ENCODE measurements at regions not wholly inside any gene's neighbourhood (a gene's known extent, or its start where the extent isn't known, plus 50 kb on each side); places are given as distances from the start of the nearest gene placed in this dataset.

DNA sequence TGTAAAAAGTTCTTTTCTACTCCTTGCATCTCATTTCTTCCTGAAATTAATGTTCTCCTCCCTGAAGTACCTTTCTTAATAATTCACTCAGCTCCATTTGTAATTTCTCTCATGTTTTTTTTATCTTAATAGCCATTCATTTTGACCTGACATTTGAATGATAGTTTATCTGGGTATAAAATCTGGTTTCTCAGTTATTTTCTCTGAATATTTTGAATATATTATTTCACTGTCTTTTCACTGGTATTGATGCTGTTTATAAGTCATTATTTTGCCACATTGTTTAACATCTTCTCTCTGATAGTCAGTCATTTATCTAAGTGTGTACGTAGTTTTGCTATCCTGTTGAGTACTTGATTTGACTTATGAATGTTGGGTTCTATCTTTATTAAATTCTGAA, 68.8 kb upstream of the ARHGAP18 start:
- no peak for DNase-seq

DNA sequence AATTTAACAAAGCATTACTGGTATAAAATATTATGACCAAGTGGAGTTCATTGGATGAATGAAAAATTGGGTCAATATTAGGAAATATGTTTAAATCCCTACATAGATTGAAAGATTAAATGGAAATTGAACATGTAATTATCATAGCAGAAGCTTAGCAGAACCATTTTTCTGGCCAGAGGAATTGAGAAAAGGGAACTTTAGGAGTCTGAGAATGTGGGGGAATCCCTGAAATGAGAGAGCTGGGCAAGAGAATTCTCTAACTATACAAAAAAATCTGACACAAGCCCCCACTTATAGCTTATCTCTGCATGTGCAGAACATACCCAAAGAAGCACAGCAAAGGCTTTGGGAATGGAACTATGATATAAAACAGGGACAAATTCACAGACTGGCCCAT, 67.4 kb upstream of the ARHGAP18 start:
- no peak for DNase-seq

DNA sequence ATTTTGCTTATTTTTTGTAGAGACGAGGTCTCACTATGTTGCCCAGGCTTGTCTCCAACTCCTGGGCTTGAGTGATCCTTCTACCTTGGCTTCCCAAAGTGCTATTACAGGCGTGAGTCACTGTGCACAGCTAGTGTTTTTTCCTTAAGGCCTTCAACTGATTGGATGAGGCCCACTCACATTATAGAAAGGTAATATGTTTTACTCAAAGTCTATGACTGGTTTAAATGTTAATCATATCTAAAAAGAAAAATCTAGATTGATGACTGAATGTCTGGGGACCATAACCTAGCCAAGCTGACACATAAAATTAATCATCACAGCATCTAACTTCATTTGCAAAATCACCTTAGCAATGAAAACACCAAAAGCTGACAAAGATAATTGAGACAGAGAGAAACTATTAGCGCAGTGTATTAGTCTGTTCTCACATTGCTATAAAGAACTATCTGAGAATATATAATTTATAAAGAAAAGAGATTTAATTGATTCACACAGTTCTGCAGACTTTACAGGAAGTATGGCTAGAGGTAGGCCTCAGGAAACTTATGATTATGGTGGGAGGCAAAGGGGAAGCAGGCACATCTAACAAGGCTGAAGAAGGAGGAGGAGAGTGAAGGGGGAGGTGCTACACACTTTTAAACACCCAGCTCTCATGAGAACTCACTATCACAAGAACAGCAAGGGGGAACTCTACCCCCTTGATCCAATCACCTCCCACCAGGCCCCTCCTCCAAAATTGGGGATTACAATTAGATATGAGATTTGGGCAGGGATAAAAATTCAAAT, 66.8 kb upstream of the ARHGAP18 start:
- DNase-seq, result no peak

DNA sequence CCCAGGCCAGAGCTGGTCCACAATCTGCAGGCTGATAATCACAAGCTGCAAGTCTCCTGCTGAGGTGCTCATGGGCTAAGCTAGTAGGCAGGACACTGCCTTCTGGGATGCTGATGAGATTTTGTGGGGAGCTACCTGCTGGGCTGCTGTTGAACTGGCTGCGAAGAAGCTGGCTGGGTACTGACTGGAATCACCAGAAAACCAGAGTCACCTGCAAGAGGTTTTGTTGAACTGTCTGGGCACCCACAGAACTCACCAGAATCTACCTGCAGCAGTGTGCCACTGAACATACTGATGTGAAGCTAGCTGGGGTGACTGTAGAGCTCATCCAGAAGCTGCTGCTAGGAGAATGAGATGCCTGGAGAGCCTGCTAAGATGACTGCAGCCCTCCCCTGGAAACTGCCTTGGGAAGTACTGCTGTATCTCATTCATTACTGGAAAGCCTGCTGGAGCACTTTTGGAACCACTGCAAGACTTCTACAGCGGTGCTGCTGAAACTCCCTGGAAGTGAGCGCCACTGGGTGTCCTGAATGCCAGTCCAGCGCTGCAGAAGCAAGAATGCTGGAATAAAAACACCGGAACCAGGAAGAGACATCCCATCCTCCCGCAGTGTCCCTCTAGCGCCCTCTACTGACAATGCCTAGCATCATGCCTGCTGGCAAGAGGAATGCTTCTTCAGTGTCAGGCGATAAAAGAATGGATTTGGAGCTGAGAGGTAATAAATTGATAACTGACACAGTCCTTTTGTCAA, 64.9 kb upstream of the ARHGAP18 start:
- peak; percentile 50 for DNase-seq

DNA sequence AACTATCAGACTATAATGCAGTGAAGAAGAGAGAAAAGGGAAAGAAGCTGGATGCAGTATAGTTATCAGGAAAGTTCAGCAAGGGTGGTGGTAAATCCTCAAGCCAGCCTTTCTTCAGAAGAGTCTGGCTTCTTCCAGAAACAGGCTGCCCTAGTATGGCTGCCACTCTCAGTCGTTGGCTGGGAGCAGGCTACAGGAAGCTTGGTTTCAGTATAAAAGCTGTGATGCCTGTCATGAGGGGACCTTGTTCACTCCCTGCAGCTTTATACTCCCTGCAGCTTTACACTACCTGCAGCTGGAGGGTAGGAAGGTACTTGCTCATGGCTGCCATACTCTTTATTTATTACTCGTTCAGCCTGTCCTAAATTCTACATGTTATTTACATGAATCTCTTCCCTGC, 63.3 kb upstream of the ARHGAP18 start:
- DNase-seq, result no peak

DNA sequence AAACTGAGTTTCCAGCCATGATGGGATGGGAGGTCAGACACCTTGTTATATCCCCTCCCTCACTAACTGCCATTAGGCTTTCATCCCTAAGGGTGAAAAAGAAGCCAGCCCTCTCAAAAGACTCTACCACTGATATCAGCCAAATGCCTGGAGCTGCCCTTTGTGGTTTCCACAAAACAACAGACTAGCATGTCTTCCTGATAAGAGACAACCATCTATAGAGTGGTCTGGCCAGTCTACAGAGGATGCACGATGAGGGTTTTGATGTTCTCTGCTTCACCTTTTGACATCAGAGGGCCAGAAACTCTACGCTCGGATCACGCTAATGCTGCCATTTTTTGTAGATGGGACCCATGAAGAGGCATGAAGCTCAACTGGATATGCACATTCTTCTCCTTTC, 61.7 kb upstream of the ARHGAP18 start:
- no peak for DNase-seq

DNA sequence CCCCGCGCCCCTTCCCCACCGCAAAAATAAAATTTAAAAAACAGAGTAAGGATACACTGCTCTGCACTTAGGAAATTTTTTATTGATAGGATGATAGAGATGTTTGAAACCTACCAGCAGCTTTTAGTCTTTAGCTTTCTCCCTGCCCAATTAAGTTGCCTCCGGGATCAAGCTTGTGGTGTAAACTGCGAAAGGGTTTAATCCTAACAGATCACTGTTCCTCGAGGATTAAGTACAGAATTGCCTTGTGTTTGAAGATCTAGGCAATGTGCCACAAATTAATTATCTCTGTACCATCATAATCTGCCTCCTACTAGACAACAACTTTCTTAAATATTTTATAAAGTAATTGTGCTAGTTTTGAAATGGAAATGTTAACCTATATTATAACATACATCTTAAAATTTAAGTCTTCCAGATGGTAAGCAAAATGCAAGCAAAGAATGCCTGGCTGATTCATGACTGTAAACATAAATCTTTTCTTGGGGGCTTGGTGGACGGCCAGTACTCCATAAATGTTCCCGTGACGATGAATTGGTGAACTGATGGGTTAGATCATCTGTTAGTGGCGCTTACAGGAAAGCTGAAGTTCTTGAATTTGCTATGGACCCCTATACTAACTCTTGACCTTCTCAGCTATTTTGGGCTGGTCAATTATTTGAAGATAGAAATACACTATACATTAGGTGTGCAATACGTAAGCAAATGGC, 58.0 kb upstream of the ARHGAP18 start:
- no peak for DNase-seq

DNA sequence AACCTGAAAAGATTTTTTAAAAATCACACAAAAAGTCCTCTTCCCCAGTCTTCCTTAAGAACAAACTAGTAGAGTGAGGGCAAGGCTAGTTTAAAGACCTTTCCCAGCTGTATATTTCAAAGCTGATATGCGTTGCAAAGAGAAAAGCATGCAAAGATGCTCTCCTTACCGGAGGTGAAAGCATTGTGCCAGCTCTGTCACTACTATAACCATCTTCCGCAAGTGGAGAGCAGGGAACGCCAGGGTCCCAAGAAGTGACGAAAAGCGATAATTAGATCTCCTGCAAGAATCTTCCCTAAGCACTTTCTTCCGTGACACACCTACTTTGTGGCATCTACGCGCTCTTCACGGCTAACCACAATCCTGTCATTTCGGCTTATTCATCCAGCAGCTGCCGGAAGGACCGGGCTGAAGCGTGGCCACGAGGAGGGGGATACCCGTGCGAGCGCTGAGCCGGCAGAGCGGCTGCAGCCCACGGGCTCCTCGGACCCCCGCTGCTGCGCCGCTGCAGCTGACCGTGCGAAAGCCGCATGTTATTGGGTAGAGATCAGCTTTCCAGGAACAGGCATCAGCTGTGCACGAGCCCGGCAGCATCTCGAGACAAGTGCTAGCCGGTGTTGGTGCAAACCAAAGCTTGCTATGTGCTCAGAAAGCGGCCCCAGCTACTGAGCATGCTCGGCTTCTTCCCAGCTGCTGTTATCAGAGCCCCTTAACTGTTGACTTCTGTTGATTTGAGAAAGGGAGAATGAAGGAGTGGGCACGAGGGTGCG, 57.2 kb upstream of the ARHGAP18 start:
- peak; percentile 42 for DNase-seq

DNA sequence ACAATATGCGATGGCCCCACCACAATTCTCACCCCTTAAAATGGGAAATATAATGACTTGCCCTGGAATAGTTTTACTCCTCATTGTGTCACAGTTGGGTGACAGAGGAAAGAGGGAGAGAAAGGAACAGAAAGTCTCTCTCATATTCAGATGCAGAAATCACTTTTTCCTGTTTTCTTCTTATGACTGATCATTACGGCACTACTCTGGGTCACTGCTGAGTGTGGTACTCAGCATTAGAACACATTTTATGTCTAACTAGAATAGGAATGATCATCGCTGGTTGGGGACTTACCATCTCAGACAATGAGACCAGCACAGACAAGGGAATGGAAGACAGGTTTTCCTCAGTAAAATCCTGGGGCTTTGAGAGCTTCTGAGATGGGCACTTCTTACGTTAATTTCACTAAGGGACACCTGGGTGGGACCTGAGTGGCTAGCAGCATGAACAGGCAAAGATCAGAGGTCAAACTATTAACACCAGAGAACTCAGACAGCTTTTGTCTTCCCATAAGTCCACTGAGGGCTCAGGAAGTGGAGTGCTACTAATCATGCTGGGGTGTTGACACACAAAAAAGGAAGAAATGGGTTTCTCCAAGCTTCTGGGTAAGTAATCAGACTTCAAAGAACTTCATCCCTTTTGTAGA, 54.9 kb upstream of the ARHGAP18 start:
- DNase-seq, result no peak

DNA sequence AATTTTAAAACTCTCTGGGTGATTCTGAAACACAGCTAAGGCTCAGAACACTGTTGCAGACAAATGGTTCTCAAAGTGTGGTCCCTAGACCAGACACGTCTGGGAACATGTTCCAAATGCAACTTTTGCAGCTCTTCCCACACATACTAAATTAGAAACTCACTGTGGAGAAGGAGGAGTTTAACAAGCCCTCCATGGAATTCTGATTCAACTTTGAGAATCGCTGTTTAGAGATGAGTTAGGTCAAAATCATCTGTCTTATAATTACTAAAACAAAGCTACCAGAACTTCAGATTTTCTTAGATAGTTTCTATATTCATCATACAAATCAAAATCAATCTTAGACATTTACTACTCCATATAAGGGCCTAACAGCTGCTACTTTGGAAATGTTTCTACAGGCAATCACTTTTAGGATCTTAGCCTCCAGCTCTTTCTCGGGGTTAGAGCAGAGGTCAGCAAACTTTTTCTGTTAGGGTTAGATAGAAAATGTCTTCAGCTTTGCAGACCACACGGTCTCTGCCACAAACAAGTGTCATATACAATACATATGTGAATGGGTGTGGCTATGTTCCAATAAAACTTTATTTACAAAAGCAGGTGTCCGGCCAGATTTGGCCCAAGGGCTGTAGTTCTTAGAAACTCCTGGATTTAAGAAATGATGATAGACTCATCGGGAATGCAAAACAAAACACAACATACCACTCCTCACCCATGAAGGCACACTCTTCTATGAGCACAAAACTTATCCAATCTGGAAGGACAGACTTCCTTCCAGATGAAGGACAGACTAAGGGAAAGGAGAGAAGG, 50.0 kb upstream of the ARHGAP18 start:
- no peak for DNase-seq
